ENCODE measurements at regions not wholly inside any gene's neighbourhood (a gene's known extent, or its start where the extent isn't known, plus 50 kb on each side); places are given as distances from the start of the nearest gene placed in this dataset.
"Not testable (repeated sequence)": the region's sequence is repeated elsewhere in the genome, so short reads cannot be mapped to it uniquely, and the experiment has no call there.

GRCh38 chr1:73183581-73183980 is 901.2 kb upstream of the NEGR1 start:
- not testable (repeated sequence) for DNase-seq

GRCh38 chr1:73181190-73181540 is 898.8 kb upstream of the NEGR1 start:
- no peak for DNase-seq

GRCh38 chr1:73180397-73181189 is 898.3 kb upstream of the NEGR1 start:
- no peak for DNase-seq

- DNase-seq: no peak
Observed at GRCh38 chr1:73176902-73177301, 894.6 kb upstream of the NEGR1 start.

- no peak for DNase-seq
Observed at GRCh38 chr1:73167009-73167657, 884.8 kb upstream of the NEGR1 start.

- no peak for DNase-seq
Observed at GRCh38 chr1:73162564-73162963, 880.2 kb upstream of the NEGR1 start.

GRCh38 chr1:73161418-73161817 is 879.1 kb upstream of the NEGR1 start:
- DNase-seq: no peak

GRCh38 chr1:73160759-73161158 is 878.4 kb upstream of the NEGR1 start:
- no peak for DNase-seq

GRCh38 chr1:73144311-73144710 is 862.0 kb upstream of the NEGR1 start:
- no peak for DNase-seq

GRCh38 chr1:73136975-73137374 is 854.6 kb upstream of the NEGR1 start:
- no peak for DNase-seq

GRCh38 chr1:73106931-73107330 is 824.6 kb upstream of the NEGR1 start:
- no peak for DNase-seq

- no peak for DNase-seq
Observed at GRCh38 chr1:73105755-73106154, 823.4 kb upstream of the NEGR1 start.

- no peak for DNase-seq
Observed at GRCh38 chr1:73104749-73105148, 822.4 kb upstream of the NEGR1 start.

- no peak for DNase-seq
Observed at GRCh38 chr1:73100216-73100615, 817.9 kb upstream of the NEGR1 start.

- DNase-seq: no peak
Observed at GRCh38 chr1:73097917-73098316, 815.6 kb upstream of the NEGR1 start.

- DNase-seq: no peak
Observed at GRCh38 chr1:73096841-73097240, 814.5 kb upstream of the NEGR1 start.

GRCh38 chr1:73092383-73092782 is 810.0 kb upstream of the NEGR1 start:
- no peak for DNase-seq

GRCh38 chr1:73066866-73067265 is 784.5 kb upstream of the NEGR1 start:
- no peak for DNase-seq

- DNase-seq: no peak
Observed at GRCh38 chr1:73065339-73066041, 783.2 kb upstream of the NEGR1 start.

GRCh38 chr1:73056826-73057225 is 774.5 kb upstream of the NEGR1 start:
- DNase-seq: no peak

- DNase-seq: peak; percentile 35
Observed at GRCh38 chr1:73044241-73045036, 762.1 kb upstream of the NEGR1 start.

- no peak for DNase-seq
Observed at GRCh38 chr1:73042403-73042802, 760.1 kb upstream of the NEGR1 start.

- no peak for DNase-seq
Observed at GRCh38 chr1:73040811-73041210, 758.5 kb upstream of the NEGR1 start.

Data from left hindlimb (tissue), 1 donor.